Neural crest cell (in vitro differentiated cells): ENCODE measurements at regions not wholly inside any gene's neighbourhood (a gene's known extent, or its start where the extent isn't known, plus 50 kb on each side); places are given as distances from the start of the nearest gene placed in this dataset.

ENCODE experiments used
- DNase-seq: peaks from one replicate; pipeline ENCODE4 v3.0.0; 2021; ENCODE audit warnings: low read depth, mixed read lengths, low spot score
- H3K27ac Mint-ChIP-seq: one replicate; pipeline ENCODE4 v1.8.0; 2021; ENCODE audit warnings: mild to moderate bottlenecking, mixed read lengths; ENCODE audit not compliant: unreplicated experiment
- H3K27me3 Mint-ChIP-seq: 2 replicates; pipeline ENCODE4 v1.8.0; 2021; ENCODE audit warnings: low read depth, mild to moderate bottlenecking, mixed read lengths
- H3K36me3 Mint-ChIP-seq: 2 replicates; pipeline ENCODE4 v1.8.0; 2021; ENCODE audit warnings: low read depth, mild to moderate bottlenecking, mixed read lengths
- H3K4me1 Mint-ChIP-seq: 2 replicates; pipeline ENCODE4 v1.8.0; 2021; ENCODE audit warnings: mixed read lengths
- H3K4me3 Mint-ChIP-seq: one replicate; pipeline ENCODE4 v1.8.0; 2021; ENCODE audit warnings: mild to moderate bottlenecking, mixed read lengths
- H3K9me3 Mint-ChIP-seq: 2 replicates; pipeline ENCODE4 v1.8.0; 2021; ENCODE audit warnings: mixed read lengths
- TF ChIP-seq, protein P1 (sequence below): fragments of 200-600 bp; sonication (generic); conservative IDR thresholded peaks from 2 replicates; pipeline ENCODE4 v1.5.0; 2021; ENCODE audit warnings: antibody characterized with exemption, mild to moderate bottlenecking

DNA sequence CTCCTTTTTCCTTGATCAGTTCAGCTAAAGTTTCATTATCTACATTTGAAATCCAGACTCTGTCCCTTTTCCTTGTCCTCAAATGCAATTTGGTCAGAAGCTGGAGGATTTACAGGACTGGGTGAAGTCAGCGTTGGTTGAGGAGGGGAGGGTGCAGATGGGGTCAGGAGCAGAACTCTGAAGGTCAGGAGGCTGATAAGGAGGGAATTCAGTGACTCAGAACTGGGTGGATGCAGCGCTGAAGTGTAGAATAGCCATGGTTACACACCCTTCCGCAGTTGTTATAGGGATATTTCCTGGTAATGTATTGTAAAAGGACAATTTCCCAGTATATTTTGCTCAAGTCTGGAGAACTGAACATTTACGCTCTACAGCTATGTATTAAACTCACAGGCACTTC is 133.1 kb upstream of the FOXA2 start:
- H3K9me3 Mint-ChIP-seq = peaks cover 3% of the 10 kb centered on the region
- H3K36me3 Mint-ChIP-seq = no peaks in the 10 kb centered on the region
- no peak overlapping the region for H3K4me3 Mint-ChIP-seq
- TF ChIP-seq, protein P1, sequence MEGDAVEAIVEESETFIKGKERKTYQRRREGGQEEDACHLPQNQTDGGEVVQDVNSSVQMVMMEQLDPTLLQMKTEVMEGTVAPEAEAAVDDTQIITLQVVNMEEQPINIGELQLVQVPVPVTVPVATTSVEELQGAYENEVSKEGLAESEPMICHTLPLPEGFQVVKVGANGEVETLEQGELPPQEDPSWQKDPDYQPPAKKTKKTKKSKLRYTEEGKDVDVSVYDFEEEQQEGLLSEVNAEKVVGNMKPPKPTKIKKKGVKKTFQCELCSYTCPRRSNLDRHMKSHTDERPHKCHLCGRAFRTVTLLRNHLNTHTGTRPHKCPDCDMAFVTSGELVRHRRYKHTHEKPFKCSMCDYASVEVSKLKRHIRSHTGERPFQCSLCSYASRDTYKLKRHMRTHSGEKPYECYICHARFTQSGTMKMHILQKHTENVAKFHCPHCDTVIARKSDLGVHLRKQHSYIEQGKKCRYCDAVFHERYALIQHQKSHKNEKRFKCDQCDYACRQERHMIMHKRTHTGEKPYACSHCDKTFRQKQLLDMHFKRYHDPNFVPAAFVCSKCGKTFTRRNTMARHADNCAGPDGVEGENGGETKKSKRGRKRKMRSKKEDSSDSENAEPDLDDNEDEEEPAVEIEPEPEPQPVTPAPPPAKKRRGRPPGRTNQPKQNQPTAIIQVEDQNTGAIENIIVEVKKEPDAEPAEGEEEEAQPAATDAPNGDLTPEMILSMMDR = no peak
- no peak overlapping the region for H3K27ac Mint-ChIP-seq
- no peaks in the 10 kb centered on the region for H3K4me1 Mint-ChIP-seq
- H3K27me3 Mint-ChIP-seq = peaks cover 19% of the 10 kb centered on the region
- no peak for DNase-seq

DNA sequence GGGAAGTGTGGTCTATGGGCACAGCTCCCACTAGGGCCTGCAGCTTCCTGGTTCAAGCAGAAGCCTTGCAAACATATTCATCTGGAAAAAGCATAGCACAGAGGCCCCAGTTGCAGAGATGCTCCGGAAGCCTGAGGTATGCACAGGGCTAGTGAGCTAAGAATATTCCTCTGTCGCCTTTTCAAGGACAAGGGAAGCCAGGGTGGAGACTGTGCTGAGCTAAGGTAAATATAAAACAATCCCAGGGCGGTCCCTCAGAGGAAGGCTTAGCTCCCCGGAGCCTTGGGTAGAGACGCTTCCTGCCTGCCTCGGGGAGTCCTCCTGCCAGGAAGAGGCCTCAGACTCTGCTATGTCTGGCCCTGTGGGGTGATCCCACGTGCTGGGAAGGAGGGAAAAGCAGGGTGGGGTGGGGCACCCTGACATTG is 134.8 kb upstream of the FOXA2 start:
- no peaks in the 10 kb centered on the region for H3K4me1 Mint-ChIP-seq
- no peak overlapping the region for H3K4me3 Mint-ChIP-seq
- H3K36me3 Mint-ChIP-seq = no peaks in the 10 kb centered on the region
- TF ChIP-seq, protein P1 = no peak
- no peak overlapping the region for H3K27ac Mint-ChIP-seq
- no peaks in the 10 kb centered on the region for H3K9me3 Mint-ChIP-seq
- DNase-seq = no peak
- H3K27me3 Mint-ChIP-seq = peaks cover 20% of the 10 kb centered on the region

DNA sequence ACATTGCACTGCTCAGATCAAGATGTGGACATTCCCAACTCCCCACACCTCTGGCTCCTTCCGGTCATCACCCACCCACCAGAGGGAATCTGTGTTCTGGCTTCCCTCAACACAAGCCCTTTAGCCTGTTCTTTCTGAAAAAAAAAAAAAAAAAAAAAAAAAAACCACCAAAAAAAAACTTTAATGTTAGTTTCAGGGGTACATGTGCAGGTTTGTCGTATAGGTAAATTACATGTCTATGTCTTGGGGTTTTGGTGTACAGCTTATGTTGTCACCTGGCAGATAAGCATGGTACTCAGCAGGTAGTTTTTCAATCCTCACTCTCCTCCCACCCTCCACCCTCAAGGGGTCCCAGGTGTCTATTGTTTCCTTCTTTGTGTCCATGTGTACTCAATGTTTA is 135.8 kb upstream of the FOXA2 start:
- no peaks in the 10 kb centered on the region for H3K36me3 Mint-ChIP-seq
- DNase-seq = no peak

DNA sequence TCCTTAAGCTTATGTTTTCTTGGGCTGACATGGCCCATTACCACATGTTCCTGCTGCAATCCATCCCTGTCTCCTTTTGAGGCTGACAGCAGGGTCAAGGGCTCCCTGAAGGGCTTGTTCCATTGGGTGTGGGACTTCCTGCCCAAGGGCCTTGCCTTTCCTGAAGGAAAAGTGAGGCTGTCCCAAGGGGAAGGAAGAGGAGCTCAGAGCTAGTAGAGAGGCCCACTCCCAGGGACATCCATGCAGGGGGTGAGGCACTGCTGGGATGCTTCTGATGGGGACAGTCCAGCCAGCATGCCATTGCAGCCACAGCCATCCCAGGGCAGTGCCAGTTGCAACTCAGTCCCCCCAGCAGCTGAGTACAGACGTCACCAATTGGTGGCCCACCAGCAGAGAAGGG is 138.4 kb upstream of the FOXA2 start:
- TF ChIP-seq, protein P1 = no peak
- no peaks in the 10 kb centered on the region for H3K9me3 Mint-ChIP-seq
- peaks cover 16% of the 10 kb centered on the region for H3K27me3 Mint-ChIP-seq
- H3K36me3 Mint-ChIP-seq = no peaks in the 10 kb centered on the region
- DNase-seq = no peak
- no peaks in the 10 kb centered on the region for H3K4me1 Mint-ChIP-seq
- H3K27ac Mint-ChIP-seq = no peak overlapping the region
- no peak overlapping the region for H3K4me3 Mint-ChIP-seq

More for the DNA sequence above, 135.8 kb upstream of the FOXA2 start:
- Mint-ChIP-seq H3K9me3 (no peaks in the 10 kb centered on the region), H3K27ac (no peak overlapping the region), H3K4me3 (no peak overlapping the region), H3K27me3 (peaks cover 20% of the 10 kb centered on the region), H3K4me1 (no peaks in the 10 kb centered on the region)
- TF ChIP-seq, protein P1 = no peak

DNA sequence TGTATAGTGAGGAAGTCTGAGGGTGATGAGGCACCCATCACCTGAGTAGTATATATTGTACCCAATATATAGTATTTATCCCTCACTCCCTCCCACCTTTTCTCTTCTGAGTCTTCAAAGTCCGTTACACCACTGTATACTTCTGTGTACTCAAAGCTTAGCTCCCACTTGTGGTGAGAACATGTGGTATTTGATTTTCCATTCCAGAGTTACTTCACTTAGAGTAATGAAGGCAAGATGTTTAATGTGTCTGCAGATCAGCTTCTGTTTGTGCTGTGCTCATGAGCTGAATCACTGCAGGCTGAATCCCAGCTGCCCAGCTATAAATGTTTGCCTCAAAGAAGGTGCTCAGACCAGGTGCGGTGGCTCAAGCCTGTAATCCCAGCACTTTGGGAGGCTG is 139.3 kb upstream of the FOXA2 start:
- no peak overlapping the region for H3K27ac Mint-ChIP-seq
- TF ChIP-seq, protein P1 = no peak
- no peak for DNase-seq
- no peaks in the 10 kb centered on the region for H3K36me3 Mint-ChIP-seq
- H3K9me3 Mint-ChIP-seq = no peaks in the 10 kb centered on the region
- H3K4me3 Mint-ChIP-seq = no peak overlapping the region
- H3K4me1 Mint-ChIP-seq = no peaks in the 10 kb centered on the region
- H3K27me3 Mint-ChIP-seq = peaks cover 16% of the 10 kb centered on the region

DNA sequence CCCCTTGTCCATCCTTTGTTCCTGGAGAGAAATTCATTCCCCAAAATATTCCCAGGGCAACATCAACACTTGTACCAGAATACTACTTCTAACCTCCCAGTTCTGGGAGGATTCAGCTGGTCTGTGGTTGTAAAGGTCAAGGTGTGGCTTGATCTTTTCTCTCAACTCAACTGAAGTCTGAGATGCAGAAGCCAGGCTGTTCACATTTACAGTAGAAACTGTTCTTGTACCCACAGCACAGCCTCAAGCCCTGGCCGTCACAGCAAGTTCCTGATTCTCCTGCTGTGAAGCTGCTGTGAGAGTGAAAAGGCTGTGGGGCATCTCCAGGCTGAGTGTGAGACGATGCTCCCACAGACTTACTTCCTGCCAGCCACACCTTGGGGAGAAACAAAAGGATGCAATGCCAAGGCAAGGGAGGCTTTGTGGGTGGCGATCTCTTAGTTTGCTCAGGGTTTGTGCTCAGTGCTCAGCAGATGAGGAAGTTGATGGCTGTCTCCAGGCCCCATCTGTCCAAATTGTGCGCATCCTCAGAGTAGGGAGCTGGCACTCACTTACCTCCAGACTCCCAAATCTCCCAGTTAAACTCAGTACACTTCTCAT is 143.9 kb upstream of the FOXA2 start:
- Mint-ChIP-seq H3K9me3 (no peaks in the 10 kb centered on the region), H3K27ac (no peak overlapping the region), H3K36me3 (no peaks in the 10 kb centered on the region), H3K4me1 (no peaks in the 10 kb centered on the region), H3K4me3 (no peak overlapping the region), H3K27me3 (peaks cover 12% of the 10 kb centered on the region)
- DNase-seq = no peak
- TF ChIP-seq, protein P1 = no peak
